ENCODE measurements at regions not wholly inside any gene's neighbourhood (a gene's known extent, or its start where the extent isn't known, plus 50 kb on each side); places are given as distances from the start of the nearest gene placed in this dataset.
"Not testable (repeated sequence)": the region's sequence is repeated elsewhere in the genome, so short reads cannot be mapped to it uniquely, and the experiment has no call there.

GRCh38 chr12:5318874-5319273 is 113.0 kb upstream of the NTF3 start:
- no peak for DNase-seq

GRCh38 chr12:5328669-5329517 is 103.0 kb upstream of the NTF3 start:
- no peak for DNase-seq

GRCh38 chr12:5332551-5332950 is 99.4 kb upstream of the NTF3 start:
- no peak for DNase-seq

GRCh38 chr12:5333096-5333495 is 98.8 kb upstream of the NTF3 start:
- no peak for DNase-seq

GRCh38 chr12:5335069-5335468 is 96.8 kb upstream of the NTF3 start:
- no peak for DNase-seq

GRCh38 chr12:5341086-5341485 is 90.8 kb upstream of the NTF3 start:
- not testable (repeated sequence) for DNase-seq

GRCh38 chr12:5343711-5344110 is 88.2 kb upstream of the NTF3 start:
- DNase-seq: no peak

GRCh38 chr12:5344131-5344530 is 87.8 kb upstream of the NTF3 start:
- no peak for DNase-seq

GRCh38 chr12:5345534-5345933 is 86.4 kb upstream of the NTF3 start:
- no peak for DNase-seq

GRCh38 chr12:5348057-5348456 is 83.9 kb upstream of the NTF3 start:
- no peak for DNase-seq

- no peak for DNase-seq
Measured at GRCh38 chr12:5348491-5348890, 83.4 kb upstream of the NTF3 start.

- DNase-seq: no peak
Measured at GRCh38 chr12:5364036-5364770, 67.7 kb upstream of the NTF3 start.

- no peak for DNase-seq
Measured at GRCh38 chr12:5369298-5369697, 62.6 kb upstream of the NTF3 start.

GRCh38 chr12:5371631-5372030 is 60.3 kb upstream of the NTF3 start:
- no peak for DNase-seq

GRCh38 chr12:5374713-5375112 is 57.2 kb upstream of the NTF3 start:
- no peak for DNase-seq

GRCh38 chr12:5375547-5376295 is 56.2 kb upstream of the NTF3 start:
- no peak for DNase-seq

- no peak for DNase-seq
Measured at GRCh38 chr12:5376591-5377207, 55.2 kb upstream of the NTF3 start.

GRCh38 chr12:5377997-5378592 is 53.8 kb upstream of the NTF3 start:
- no peak for DNase-seq

GRCh38 chr12:5379749-5380496 is 52.0 kb upstream of the NTF3 start:
- DNase-seq: no peak
